GM12891 (cell line): ENCODE measurements at regions not wholly inside any gene's neighbourhood (a gene's known extent, or its start where the extent isn't known, plus 50 kb on each side); places are given as distances from the start of the nearest gene placed in this dataset.
A peak's percentile ranks its signal among the peaks of the same experiment; 100 is the strongest.

Source experiments
- DNase-seq: peaks from one replicate; pipeline ENCODE4 v3.0.0; 2011; ENCODE audit warnings: low spot score; ENCODE audit not compliant: insufficient read length
- FAIRE-seq: peaks from 2 replicates; lab custom pipeline; 2011; peaks lifted over from hg19 to GRCh38; lab: Jason Lieb, UNC
- PAX5 ChIP-seq: IDR thresholded peaks from 2 replicates; pipeline ENCODE4 v1.6.1; 2011; ENCODE audit warnings: low read length, moderate library complexity, mild to moderate bottlenecking; ENCODE audit not compliant: insufficient read depth, severe bottlenecking
- POLR2A ChIP-seq: IDR thresholded peaks from 2 replicates; pipeline ENCODE4 v1.6.1; 2011; ENCODE audit warnings: low read depth, low read length, control low read depth
- POLR2AphosphoS5 ChIP-seq: IDR thresholded peaks from 2 replicates; pipeline ENCODE4 v1.6.1; 2011; ENCODE audit warnings: low read depth, low read length, control low read depth
- POU2F2 ChIP-seq: IDR thresholded peaks from 2 replicates; pipeline ENCODE4 v1.6.1; 2011; ENCODE audit warnings: low read depth, mild to moderate bottlenecking, control low read depth, low read length, moderate library complexity
- SPI1 ChIP-seq: IDR thresholded peaks from 2 replicates; pipeline ENCODE4 v1.6.1; 2011; ENCODE audit warnings: low read depth, low read length, control low read depth
- TAF1 ChIP-seq: IDR thresholded peaks from 2 replicates; pipeline ENCODE4 v1.6.1; 2011; ENCODE audit warnings: low read depth, low read length, control low read depth

DNA sequence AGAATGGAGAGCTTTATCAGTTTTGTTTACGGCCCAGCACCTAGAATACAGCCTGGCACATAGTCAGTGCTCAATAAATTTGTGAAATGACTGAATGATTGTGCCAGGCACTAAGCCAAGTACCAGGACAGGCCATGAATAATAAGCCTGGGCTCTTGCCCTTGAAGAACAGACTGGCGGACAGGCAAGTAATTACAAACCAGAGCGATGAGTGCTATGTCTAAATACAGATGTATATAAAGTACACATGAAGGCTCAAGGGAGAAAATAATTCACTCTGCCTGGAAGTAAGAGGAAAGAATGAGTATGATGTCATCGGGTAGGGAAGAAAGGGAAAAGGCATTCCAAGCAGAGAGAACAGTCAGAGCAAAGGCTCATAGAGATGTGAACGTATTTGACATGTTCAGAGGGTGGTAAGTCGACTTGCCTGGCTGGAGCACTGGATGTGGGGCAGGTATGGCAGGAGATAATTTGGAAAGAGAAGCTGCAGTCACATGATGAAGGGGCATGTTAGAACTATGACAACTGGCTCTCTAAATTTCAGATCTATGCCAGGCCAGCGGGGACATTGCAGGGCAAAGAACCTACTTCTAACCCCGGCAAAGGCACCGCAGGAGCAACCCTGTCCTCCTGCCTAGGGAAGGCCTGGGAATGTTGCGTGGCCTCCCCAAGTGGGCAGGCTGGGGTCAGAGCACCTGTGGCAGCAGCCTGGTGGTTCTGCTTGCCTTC is 94.9 kb upstream of the EPCAM start:
- TF ChIP-seq POLR2AphosphoS5 = no peak
- TF ChIP-seq POU2F2 = no peak
- no peak for TF ChIP-seq POLR2A
- TF ChIP-seq SPI1 = no peak
- TF ChIP-seq TAF1 = no peak
- TF ChIP-seq PAX5 = no peak
- DNase-seq (no peak), FAIRE-seq (no peak)

DNA sequence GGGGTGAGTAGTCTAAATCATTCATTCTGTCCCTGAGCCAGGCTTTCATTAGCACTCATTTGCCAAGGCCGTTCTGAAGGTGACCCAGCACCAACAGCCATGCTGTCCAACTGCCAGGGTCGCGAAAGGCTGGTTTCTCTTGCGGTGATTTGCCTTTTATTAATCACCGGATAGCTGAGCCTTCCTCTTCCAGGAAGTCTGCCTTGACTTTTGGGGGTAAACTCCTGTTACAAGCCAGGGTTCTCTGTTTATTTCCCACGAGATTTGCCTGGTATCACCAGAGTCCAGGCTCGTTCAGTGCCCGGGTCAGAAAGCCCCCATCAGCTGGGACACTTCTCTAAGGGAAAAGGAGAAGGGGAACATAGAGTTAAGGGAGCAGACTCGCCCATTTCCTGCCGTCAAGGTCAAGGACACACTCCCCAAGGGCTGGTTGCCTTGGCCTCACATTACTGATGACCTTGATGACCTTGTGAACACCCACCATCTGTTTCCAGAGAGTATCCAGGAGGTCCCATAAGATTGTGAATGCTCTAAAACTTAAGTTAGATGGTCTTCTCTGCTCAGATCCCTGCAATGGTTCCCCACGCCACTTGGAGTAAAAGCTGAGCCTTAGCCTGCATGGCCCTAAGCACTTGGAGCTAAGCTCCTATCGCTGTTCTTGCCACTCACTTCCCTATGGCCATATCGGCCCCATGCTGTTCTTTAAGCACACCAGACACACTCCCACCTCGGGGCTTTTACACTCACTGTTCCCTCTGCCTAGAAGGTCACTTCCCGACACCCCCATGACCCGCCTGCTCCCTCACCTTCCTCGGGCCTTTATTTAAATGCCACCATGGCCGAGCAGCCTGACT is 96.0 kb upstream of the EPCAM start:
- FAIRE-seq (no peak), DNase-seq (no peak)
- TF ChIP-seq POLR2AphosphoS5 = no peak
- no peak for TF ChIP-seq PAX5
- TF ChIP-seq SPI1 = no peak
- TF ChIP-seq POLR2A = no peak
- TF ChIP-seq POU2F2 = no peak

DNA sequence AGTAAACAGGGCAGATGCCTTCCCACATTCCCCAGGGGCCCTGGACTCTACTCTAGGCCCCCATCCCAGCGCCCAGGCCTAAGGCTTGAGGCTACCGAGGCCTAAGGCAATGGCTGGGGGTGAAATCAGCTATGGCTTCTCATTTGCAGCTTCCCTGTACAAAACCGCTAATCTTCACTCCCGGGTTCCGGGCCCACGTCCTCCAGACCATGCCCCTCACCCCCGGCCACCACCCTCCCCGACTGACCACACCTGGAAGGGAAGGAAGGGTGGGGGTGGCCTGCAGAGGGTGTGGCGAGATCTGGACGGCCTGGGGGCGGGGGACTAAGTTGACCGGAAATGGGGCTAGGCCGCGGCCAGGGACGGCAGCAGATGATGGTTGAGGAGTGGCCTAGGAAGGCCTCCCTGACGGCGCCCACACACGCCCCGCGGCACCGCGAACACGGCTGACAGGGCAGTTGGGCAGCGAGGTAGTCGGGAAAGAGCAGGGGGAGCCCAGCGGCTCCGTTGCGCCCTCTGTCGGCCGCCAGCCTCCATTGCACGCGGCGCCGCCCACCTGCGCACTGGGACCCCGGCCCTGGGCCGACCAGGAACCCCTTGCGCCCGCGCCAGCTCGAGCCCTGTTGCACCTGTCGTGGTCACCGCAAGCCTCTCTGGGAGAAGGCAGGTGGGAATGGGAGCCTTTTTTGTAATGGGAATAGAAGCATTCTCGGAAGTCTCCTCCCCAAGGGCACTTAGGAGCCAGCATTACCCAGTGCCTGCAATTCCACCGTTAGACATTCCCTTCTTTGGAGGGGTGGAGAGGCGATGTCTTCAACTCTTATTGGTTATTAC is 95.9 kb upstream of the CALM2 start:
- DNase-seq = peak; percentile 90
- no peak for TF ChIP-seq POLR2A
- no peak for TF ChIP-seq POU2F2
- no peak for TF ChIP-seq TAF1
- TF ChIP-seq PAX5 = no peak
- TF ChIP-seq SPI1 = no peak
- TF ChIP-seq POLR2AphosphoS5 = no peak
- peak; percentile 80 for FAIRE-seq

DNA sequence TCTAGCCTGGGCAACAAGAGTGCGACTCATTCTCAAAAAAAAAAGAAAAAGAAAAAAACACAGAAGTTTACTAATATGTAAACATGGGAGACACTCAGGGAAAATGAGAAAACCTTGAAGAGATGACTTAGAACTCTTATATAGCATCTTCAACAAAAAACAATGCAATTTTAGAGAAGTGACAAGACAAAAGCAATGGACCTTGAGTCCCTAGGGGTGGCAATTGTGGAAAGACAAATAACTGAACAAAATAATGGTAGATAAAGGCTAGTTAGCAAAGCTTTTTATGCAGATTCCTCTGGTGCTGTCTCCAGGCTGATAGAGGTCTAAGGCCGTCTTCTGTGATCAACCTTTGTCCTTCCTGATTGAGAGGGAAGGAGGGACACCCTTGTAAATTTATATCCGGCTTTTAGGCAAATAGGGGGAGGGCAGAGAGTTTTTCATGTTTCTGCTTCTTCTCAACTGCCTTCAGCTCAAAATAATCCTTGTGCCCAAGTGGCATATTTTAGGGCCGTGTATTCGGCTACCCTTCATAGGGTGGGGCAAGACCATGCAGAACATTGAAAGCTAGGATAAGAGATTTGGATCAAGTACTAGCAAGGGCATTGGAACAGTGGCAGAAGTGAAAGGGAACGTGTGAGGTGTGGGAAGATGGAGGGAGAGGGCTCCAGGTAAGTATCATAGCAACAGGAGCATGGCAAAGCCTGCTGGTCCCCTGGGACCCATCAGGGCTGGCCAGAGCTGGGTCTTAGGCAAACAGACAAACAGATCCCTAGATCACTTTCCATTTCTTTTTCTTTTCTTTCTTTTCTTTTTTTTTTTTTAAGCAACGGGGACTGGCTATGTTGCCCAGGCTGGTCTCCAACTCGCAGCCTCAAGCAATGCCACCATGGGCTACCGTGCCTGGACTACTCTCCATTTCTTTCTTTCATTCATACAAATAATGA is 95.0 kb upstream of the CALM2 start:
- DNase-seq = no peak

GRCh38 chr2:47270421-47270820 is 94.1 kb upstream of the CALM2 start:
- no peak for FAIRE-seq

More for the DNA sequence above, 95.0 kb upstream of the CALM2 start:
- no peak for TF ChIP-seq POLR2AphosphoS5
- no peak for TF ChIP-seq PAX5
- no peak for TF ChIP-seq TAF1
- no peak for TF ChIP-seq SPI1
- no peak for TF ChIP-seq POU2F2
- no peak for FAIRE-seq

DNA sequence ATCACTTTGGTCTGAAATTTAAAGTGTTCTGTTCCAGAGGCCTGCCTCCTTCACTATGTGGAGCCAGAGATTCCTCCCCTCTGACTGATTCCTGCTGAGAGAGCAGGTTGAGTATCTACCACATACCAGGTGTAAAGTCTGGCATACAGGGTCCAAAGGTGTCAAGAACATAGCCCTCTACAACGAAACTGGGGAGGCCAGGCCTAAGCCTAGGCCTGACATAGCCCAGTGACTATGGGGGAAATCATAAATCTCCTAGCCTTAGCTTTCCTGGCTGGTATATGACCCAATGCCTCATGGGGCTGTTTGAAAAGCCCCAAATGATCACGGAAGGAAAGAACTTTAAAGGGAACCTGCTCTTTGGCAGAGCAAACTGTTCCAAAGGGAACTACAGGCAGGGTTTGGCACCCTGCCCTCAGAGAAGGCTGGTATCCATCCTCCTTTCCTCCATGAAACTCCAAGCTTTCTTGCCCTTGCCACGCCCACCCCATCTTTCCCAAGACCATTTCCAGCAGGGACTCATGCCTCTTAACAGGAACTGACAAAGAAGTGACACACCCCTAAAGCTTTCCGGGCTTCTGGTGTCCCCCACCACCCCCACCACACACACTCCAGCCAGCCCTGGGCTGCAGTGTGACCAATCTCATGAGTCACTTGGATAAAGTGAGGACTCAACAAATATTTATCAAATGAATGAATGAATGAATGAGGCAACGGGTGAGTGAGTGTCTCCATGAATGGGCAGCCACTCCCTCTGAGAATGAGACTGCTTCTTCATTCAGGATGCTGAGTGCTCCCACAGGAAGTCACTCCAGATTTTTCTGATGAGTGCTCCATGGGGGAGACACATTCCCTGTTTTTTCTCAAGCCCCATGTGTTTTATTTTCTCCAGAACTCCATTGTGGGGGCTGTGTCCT is 93.3 kb upstream of the CALM2 start:
- DNase-seq (no peak), FAIRE-seq (no peak)
- TF ChIP-seq SPI1 = no peak
- TF ChIP-seq TAF1 = no peak
- TF ChIP-seq PAX5 = no peak
- no peak for TF ChIP-seq POLR2AphosphoS5
- no peak for TF ChIP-seq POU2F2
- TF ChIP-seq POLR2A = no peak

More at GRCh38 chr2:47270421-47270820, 94.1 kb upstream of the CALM2 start:
- no peak for DNase-seq
- TF ChIP-seq POU2F2 = no peak
- no peak for TF ChIP-seq PAX5
- TF ChIP-seq TAF1 = no peak
- TF ChIP-seq POLR2AphosphoS5 = no peak
- no peak for TF ChIP-seq POLR2A
- TF ChIP-seq SPI1 = no peak

DNA sequence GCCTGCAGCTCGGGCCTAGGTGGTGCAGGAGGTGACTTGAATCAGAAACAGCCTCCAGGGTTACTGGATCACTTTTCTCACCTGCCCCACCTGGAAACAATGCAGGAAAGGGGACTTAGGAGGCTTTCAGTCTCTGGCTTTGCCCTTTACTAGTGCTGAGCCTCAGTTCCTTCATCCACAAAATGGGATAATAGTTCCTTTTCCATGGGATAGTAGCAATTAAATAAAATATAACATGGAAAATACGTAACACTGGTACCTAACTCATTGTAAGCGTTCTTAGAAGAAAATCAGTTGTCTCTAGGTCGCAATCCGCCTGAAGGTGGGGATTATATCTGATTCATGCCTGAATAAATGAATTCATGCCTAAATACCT is 91.4 kb upstream of the CALM2 start:
- DNase-seq = no peak
- no peak for TF ChIP-seq POU2F2
- no peak for TF ChIP-seq POLR2AphosphoS5
- TF ChIP-seq PAX5 = no peak
- no peak for TF ChIP-seq SPI1
- TF ChIP-seq TAF1 = no peak
- no peak for TF ChIP-seq POLR2A
- FAIRE-seq = no peak
